ENCODE measurements at regions not wholly inside any gene's neighbourhood (a gene's known extent, or its start where the extent isn't known, plus 50 kb on each side); places are given as distances from the start of the nearest gene placed in this dataset.
"Not testable (repeated sequence)": the region's sequence is repeated elsewhere in the genome, so short reads cannot be mapped to it uniquely, and the experiment has no call there.

GRCh38 chr15:29550834-29551465, 271.3 kb downstream of the TJP1 start:
- no peak for DNase-seq

- DNase-seq = no peak
These were observed 274.3 kb downstream of the TJP1 start for GRCh38 chr15:29548006-29548405.

GRCh38 chr15:29544513-29545128, 275.0 kb upstream of the NSMCE3 start:
- DNase-seq = no peak

GRCh38 chr15:29542994-29543393, 273.4 kb upstream of the NSMCE3 start:
- no peak for DNase-seq

GRCh38 chr15:29541309-29541708, 271.7 kb upstream of the NSMCE3 start:
- no peak for DNase-seq

GRCh38 chr15:29540479-29540878, 270.9 kb upstream of the NSMCE3 start:
- no peak for DNase-seq

GRCh38 chr15:29539736-29540135, 270.1 kb upstream of the NSMCE3 start:
- no peak for DNase-seq

GRCh38 chr15:29538044-29538443, 268.4 kb upstream of the NSMCE3 start:
- DNase-seq = no peak

- DNase-seq = no peak
These were observed 266.3 kb upstream of the NSMCE3 start for GRCh38 chr15:29535952-29536351.

- DNase-seq = no peak
These were observed 264.8 kb upstream of the NSMCE3 start for GRCh38 chr15:29534378-29534777.

GRCh38 chr15:29533647-29534046, 264.0 kb upstream of the NSMCE3 start:
- no peak for DNase-seq

GRCh38 chr15:29532296-29532695, 262.7 kb upstream of the NSMCE3 start:
- DNase-seq = no peak

GRCh38 chr15:29530966-29531365, 261.3 kb upstream of the NSMCE3 start:
- DNase-seq = no peak

- no peak for DNase-seq
These were observed 259.4 kb upstream of the NSMCE3 start for GRCh38 chr15:29529043-29529442.

GRCh38 chr15:29528276-29528675, 258.7 kb upstream of the NSMCE3 start:
- DNase-seq = peak; percentile 4

- no peak for DNase-seq
These were observed 257.2 kb upstream of the NSMCE3 start for GRCh38 chr15:29526802-29527201.

- DNase-seq = no peak
These were observed 253.0 kb upstream of the NSMCE3 start for GRCh38 chr15:29522373-29523276.

- DNase-seq = no peak
These were observed 248.8 kb upstream of the NSMCE3 start for GRCh38 chr15:29518442-29518841.

GRCh38 chr15:29517829-29518228, 248.2 kb upstream of the NSMCE3 start:
- DNase-seq = no peak

- no peak for DNase-seq
These were observed 247.3 kb upstream of the NSMCE3 start for GRCh38 chr15:29516929-29517328.

- no peak for DNase-seq
These were observed 245.3 kb upstream of the NSMCE3 start for GRCh38 chr15:29514926-29515325.

GRCh38 chr15:29511663-29512062, 242.0 kb upstream of the NSMCE3 start:
- DNase-seq = no peak

GRCh38 chr15:29505535-29505934, 235.9 kb upstream of the NSMCE3 start:
- not testable (repeated sequence) for DNase-seq
